Mesendoderm (in vitro differentiated cells): ENCODE measurements at regions not wholly inside any gene's neighbourhood (a gene's known extent, or its start where the extent isn't known, plus 50 kb on each side); places are given as distances from the start of the nearest gene placed in this dataset.
"Not testable (repeated sequence)": the region's sequence is repeated elsewhere in the genome, so short reads cannot be mapped to it uniquely, and the experiment has no call there.

ENCODE experiments used
- DNase-seq: peaks from one replicate; pipeline ENCODE4 v3.0.0; 2013
- H2AK5ac ChIP-seq: 2 replicates; pipeline ENCODE4 v1.6.1; 2013; ENCODE audit warnings: low read length, inconsistent platforms
- H2BK120ac ChIP-seq: 2 replicates; pipeline ENCODE4 v1.6.1; 2013; ENCODE audit warnings: low read depth, mild to moderate bottlenecking, low read length, moderate library complexity, mixed read lengths
- H2BK15ac ChIP-seq: replicated peaks from 2 replicates; pipeline ENCODE4 v1.6.1; 2013; ENCODE audit warnings: low read depth, mild to moderate bottlenecking, moderate library complexity
- H2BK5ac ChIP-seq: 2 replicates; pipeline ENCODE4 v1.6.1; 2013; ENCODE audit warnings: low read length, inconsistent platforms
- H3K18ac ChIP-seq: 2 replicates; pipeline ENCODE4 v1.6.1; 2013; ENCODE audit warnings: mild to moderate bottlenecking, low read length, mixed read lengths
- H3K23ac ChIP-seq: one replicate; pipeline ENCODE4 v1.6.1; 2013; ENCODE audit warnings: low read length
- H3K27ac ChIP-seq: 2 replicates; pipeline ENCODE4 v1.5.1; 2013; ENCODE audit warnings: low read depth, mild to moderate bottlenecking, inconsistent platforms, low read length, moderate library complexity
- H3K27me3 ChIP-seq: 2 replicates; pipeline ENCODE4 v1.6.1; 2013; ENCODE audit warnings: low read length, control low read depth, mild to moderate bottlenecking, inconsistent platforms; ENCODE audit not compliant: insufficient read depth, poor library complexity
- H3K36me3 ChIP-seq: 2 replicates; pipeline ENCODE4 v1.6.1; 2013; ENCODE audit warnings: low read length, inconsistent platforms; ENCODE audit not compliant: control insufficient read depth, insufficient read depth
- H3K4ac ChIP-seq: one replicate; pipeline ENCODE4 v1.6.1; 2013; ENCODE audit warnings: low read depth, mild to moderate bottlenecking, low read length, moderate library complexity
- H3K4me1 ChIP-seq: 2 replicates; pipeline ENCODE4 v1.6.1; 2013; ENCODE audit warnings: low read depth, low read length, inconsistent platforms; ENCODE audit not compliant: control insufficient read depth
- H3K4me2 ChIP-seq: 2 replicates; pipeline ENCODE4 v1.6.1; 2013; ENCODE audit warnings: low read length
- H3K4me3 ChIP-seq: 2 replicates; pipeline ENCODE4 v1.5.1; 2013; ENCODE audit warnings: mild to moderate bottlenecking, low read length
- H3K56ac ChIP-seq: one replicate; pipeline ENCODE4 v1.6.1; 2013; ENCODE audit warnings: low read length
- H3K79me1 ChIP-seq: 2 replicates; pipeline ENCODE4 v1.6.1; 2013; ENCODE audit warnings: low read length, inconsistent platforms
- H3K79me2 ChIP-seq: 2 replicates; pipeline ENCODE4 v1.6.1; 2013; ENCODE audit warnings: mild to moderate bottlenecking, low read length; ENCODE audit not compliant: control insufficient read depth, insufficient read depth
- H3K9ac ChIP-seq: 2 replicates; pipeline ENCODE4 v1.6.1; 2013; ENCODE audit warnings: low read length, inconsistent platforms
- H4K5ac ChIP-seq: one replicate; pipeline ENCODE4 v1.6.1; 2013; ENCODE audit warnings: low read length
- H4K8ac ChIP-seq: one replicate; pipeline ENCODE4 v1.6.1; 2013; ENCODE audit warnings: low read depth, mild to moderate bottlenecking, control low read depth, low read length, moderate library complexity
- WGBS: extraction: QIAGEN DNeasy Blood & Tissue Kit; methylation state at CpG from one replicate; pipeline ENCODE4 v1.1.7; 2013; ENCODE audit warnings: low lambda C conversion rate, missing lambda C conversion rate; ENCODE audit not compliant: insufficient coverage; ENCODE audit errors: extremely low coverage; 5-methylcytosine and 5-hydroxymethylcytosine counted together

- not testable (repeated sequence) for H4K8ac ChIP-seq, H3K23ac ChIP-seq, H3K36me3 ChIP-seq, H2BK15ac ChIP-seq, H3K79me1 ChIP-seq, H3K79me2 ChIP-seq, H4K5ac ChIP-seq, H2BK120ac ChIP-seq, H3K27me3 ChIP-seq, H2BK5ac ChIP-seq, H2AK5ac ChIP-seq, H3K4ac ChIP-seq, H3K18ac ChIP-seq, H3K56ac ChIP-seq, H3K9ac ChIP-seq, H3K4me3 ChIP-seq, DNase-seq, H3K4me2 ChIP-seq, H3K27ac ChIP-seq, H3K4me1 ChIP-seq
- WGBS: no CpG with 5 or more reads among the region's 6 CpGs
Measured at GRCh38 chr2:87512864-87513530, 234.9 kb upstream of the PLGLB2 start.

GRCh38 chr2:87514034-87514433, 233.9 kb upstream of the PLGLB2 start:
- H2AK5ac ChIP-seq, H3K56ac ChIP-seq, H3K27ac ChIP-seq, H3K36me3 ChIP-seq, DNase-seq, H3K27me3 ChIP-seq, H3K4ac ChIP-seq, H3K79me1 ChIP-seq, H2BK120ac ChIP-seq, H3K79me2 ChIP-seq, H3K4me3 ChIP-seq, H3K4me2 ChIP-seq, H3K23ac ChIP-seq, H4K8ac ChIP-seq, H3K9ac ChIP-seq, H3K4me1 ChIP-seq, H2BK5ac ChIP-seq, H2BK15ac ChIP-seq, H4K5ac ChIP-seq, H3K18ac ChIP-seq: not testable (repeated sequence)
- WGBS: no CpG with 5 or more reads among the region's 5 CpGs

GRCh38 chr2:87514515-87514914, 233.4 kb upstream of the PLGLB2 start:
- H3K4ac ChIP-seq: not testable (repeated sequence)

GRCh38 chr2:87515226-87515625, 232.7 kb upstream of the PLGLB2 start:
- not testable (repeated sequence) for H3K36me3 ChIP-seq, H3K9ac ChIP-seq, H2BK15ac ChIP-seq, H3K23ac ChIP-seq, H3K79me2 ChIP-seq, H3K18ac ChIP-seq, H4K8ac ChIP-seq, H3K56ac ChIP-seq, H3K27me3 ChIP-seq, H3K79me1 ChIP-seq, H3K4me3 ChIP-seq, H2AK5ac ChIP-seq, H3K4me1 ChIP-seq, DNase-seq, H2BK120ac ChIP-seq, H2BK5ac ChIP-seq, H4K5ac ChIP-seq, H3K4me2 ChIP-seq, H3K27ac ChIP-seq, H3K4ac ChIP-seq
- no CpG with 5 or more reads among the region's 2 CpGs for WGBS

More at GRCh38 chr2:87514515-87514914, 233.4 kb upstream of the PLGLB2 start:
- WGBS: no CpG with 5 or more reads among the region's 7 CpGs
- not testable (repeated sequence) for H2BK5ac ChIP-seq, H3K4me1 ChIP-seq, H2BK120ac ChIP-seq, H2BK15ac ChIP-seq, H3K9ac ChIP-seq, H4K8ac ChIP-seq, H3K27ac ChIP-seq, H3K18ac ChIP-seq, H3K4me3 ChIP-seq, H3K56ac ChIP-seq, H3K27me3 ChIP-seq, H3K79me2 ChIP-seq, H3K4me2 ChIP-seq, H3K79me1 ChIP-seq, H3K36me3 ChIP-seq, DNase-seq, H3K23ac ChIP-seq, H2AK5ac ChIP-seq, H4K5ac ChIP-seq

GRCh38 chr2:87515875-87516274, 232.0 kb upstream of the PLGLB2 start:
- H4K8ac ChIP-seq, H2AK5ac ChIP-seq, H2BK15ac ChIP-seq, H3K4ac ChIP-seq, H4K5ac ChIP-seq, H3K4me3 ChIP-seq, H3K18ac ChIP-seq, H3K79me1 ChIP-seq, H3K27ac ChIP-seq, H3K27me3 ChIP-seq, H2BK120ac ChIP-seq, H3K36me3 ChIP-seq, H3K56ac ChIP-seq, H3K23ac ChIP-seq, H2BK5ac ChIP-seq, H3K4me1 ChIP-seq, H3K79me2 ChIP-seq, H3K9ac ChIP-seq, H3K4me2 ChIP-seq, DNase-seq: not testable (repeated sequence)
- WGBS: no CpG with 5 or more reads among the region's 3 CpGs

- not testable (repeated sequence) for H3K36me3 ChIP-seq, H3K23ac ChIP-seq, H3K4ac ChIP-seq, H3K27me3 ChIP-seq, H3K4me2 ChIP-seq, H3K4me3 ChIP-seq, H4K5ac ChIP-seq, H2AK5ac ChIP-seq, H2BK5ac ChIP-seq, H3K56ac ChIP-seq, H2BK15ac ChIP-seq, H3K4me1 ChIP-seq, H3K79me2 ChIP-seq, H3K27ac ChIP-seq, H3K18ac ChIP-seq, H2BK120ac ChIP-seq, H4K8ac ChIP-seq, DNase-seq, H3K9ac ChIP-seq, H3K79me1 ChIP-seq
- no CpG with 5 or more reads among the region's 7 CpGs for WGBS
Measured at GRCh38 chr2:87516369-87516967, 231.4 kb upstream of the PLGLB2 start.
